DMS114 treated with DMSO at 0.1 percent for 48 hours (cell line): ENCODE measurements at regions not wholly inside any gene's neighbourhood (a gene's known extent, or its start where the extent isn't known, plus 50 kb on each side); places are given as distances from the start of the nearest gene placed in this dataset.

Source experiments
- DNase-seq: peaks from one replicate; lab custom pipeline; 2025; ENCODE audit not compliant: unreplicated experiment; lab: John Stamatoyannopoulos, UW

DNA sequence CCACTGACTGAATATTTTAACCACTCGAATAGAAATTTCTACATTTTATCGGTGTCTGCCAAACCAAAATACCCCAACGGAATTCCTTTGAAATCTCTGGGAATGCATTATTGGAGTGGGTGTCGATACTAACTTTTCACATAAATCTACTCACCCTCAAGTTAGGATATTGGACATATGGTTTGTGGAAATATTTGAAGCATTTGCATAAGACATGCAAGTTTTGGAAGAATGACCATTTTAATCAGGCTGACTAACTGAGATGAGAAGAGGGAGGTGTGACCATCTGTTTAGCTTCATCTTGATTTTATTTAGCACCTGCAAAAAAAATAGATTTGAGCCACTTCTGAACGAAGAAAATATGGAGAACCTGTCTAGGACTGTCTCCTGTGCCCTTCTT lies 61.2 kb downstream of the KLF6 start:
- no peak for DNase-seq

DNA sequence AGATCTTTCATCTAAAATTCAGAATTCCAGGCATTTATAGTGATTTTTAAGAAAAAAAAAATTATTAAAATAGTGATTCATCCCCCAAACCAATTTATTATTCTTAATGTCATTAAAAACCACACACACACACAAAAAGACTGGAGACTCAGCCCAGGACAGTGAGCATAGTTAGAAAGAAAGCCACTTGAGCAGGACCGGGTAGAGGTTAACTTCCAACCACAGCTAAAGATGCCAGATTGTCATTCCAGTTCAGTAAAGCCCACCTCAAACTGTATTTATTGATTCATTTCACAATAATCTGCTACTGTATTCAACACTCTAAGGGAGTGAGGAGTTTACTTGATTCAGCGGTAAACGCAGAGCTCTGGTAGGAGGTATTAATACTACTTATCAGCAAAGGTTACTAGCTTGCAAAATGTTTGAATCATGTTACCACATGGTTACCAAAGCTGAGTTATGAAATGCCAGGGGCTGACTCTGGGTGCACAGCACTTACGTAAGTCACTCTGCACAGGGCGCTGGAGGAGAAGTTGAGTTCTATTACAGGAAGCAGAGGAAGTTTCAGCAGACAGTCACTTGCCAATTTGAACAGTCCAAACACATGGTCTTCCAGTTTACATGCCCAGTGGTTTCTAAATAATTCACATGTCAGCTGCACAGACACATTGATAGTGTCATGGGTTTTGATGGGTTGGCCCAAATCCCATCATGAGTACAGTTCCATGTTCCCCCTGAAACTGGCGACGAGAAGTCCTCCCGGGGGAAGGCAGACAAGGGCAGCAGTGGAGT lies 64.6 kb downstream of the KLF6 start:
- no peak for DNase-seq

DNA sequence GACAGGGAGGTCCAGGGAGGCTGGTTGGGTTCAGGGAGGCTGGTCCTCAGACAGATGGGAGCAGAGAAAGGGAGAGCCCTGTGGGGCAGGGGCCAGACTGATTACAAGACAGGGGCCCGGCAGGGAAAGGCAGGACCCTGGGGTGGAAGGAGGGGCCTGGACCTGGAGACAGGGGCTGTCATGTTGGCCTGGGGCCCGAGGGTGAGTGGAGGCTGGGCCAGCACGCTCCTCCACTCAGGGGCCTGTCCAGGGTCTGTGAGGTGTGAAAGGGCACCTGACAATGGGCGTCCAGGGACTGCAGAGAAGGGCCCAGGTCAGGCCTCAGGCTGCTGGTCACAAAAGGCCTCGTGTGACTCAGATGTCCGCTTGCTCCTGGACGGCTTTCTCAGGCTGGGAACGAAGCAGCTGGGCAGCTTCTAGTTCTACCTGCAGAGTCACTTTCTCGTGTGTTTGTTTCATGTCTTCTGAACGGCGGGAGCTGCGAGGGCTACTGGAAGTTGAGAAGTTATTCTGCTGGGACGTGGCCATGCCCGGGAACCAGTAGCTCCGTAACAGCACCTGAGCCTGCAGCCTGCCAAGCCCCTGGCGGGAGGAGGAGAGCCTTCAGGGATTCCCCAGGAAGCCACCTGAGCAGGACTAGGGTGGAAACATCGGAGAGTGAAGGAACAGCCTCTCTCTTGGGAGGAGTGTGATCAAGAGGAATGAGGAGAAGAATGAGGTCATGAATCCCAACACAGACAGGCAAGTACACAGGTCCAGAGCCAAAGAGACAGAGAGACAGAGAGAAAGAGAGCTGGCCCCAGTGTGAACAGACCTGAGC lies 65.8 kb downstream of the KLF6 start:
- DNase-seq: no peak

DNA sequence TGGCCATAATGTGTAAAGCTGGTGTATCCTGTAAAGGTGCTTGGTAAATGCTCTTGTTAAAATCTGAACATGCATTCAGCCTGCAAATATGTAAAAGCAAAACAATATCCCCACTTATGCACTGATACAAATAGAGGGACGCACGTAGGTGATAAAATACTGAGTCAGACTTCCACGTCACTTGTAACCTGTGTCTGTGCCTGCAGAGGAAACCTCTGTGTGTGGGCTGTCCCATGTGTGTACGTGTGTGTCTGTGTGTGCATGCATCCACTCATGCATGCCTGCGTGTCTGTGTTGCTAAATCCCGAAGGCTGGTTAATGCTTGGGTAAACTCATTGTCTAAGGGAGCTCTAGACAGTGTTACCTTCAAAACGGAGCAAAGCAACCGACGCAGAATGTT lies 68.9 kb downstream of the KLF6 start:
- no peak for DNase-seq

DNA sequence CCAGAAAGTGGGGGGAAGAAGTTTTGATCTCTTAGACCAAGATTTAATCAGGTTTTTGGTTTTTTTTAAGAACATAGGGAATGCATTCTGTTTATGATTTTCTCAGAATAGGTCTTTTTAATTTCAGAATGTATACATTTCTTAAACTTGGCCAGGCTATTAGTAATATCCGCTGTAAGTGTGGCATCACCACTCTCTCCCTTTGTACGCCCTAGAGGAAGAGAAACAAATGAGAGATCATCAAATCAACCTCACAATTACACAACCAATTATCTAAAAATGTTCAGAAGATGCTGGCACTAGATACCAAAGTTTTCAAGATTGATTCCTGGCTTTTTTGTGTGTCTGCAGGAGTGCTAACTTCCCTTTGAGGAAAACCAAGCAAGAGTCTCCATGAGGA lies 70.0 kb downstream of the KLF6 start:
- DNase-seq: no peak

DNA sequence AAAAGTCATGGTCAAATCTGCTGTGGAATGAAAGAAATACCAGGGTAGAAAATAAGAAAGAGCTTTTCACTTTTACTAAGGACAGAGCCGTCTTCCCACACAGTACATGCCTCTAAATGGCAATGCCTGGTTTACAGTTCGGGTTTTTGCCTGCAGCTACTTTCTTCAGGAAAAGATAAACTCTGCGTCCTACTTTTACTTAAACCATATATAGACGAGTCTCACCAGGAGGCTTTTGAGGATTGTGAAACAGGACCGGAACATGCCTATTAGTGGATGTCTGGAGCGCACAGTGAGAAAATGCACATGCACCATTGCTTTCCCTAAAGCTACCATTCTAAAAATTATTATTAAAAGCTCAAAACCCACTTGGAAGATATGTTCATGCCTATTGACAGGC lies 70.5 kb downstream of the KLF6 start:
- no peak for DNase-seq

DNA sequence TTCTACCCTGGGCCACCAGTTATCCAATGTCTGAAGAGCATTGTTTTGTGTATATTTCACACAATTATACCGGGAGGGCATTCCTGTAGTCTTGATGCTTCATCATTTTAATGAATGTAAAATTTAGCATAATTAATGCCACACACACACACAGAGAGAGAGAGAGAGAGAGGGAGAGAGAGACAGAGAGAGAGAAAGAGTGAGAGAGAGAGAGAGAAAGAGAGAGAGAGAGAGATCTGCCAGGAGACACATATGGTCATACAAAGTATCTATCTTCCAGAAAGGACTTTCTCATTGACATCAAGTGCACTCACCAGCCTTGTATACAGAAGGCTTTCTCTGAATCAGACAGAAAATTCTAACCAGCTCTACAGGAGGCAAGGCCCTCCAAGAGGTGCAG lies 72.3 kb downstream of the KLF6 start:
- DNase-seq: no peak

DNA sequence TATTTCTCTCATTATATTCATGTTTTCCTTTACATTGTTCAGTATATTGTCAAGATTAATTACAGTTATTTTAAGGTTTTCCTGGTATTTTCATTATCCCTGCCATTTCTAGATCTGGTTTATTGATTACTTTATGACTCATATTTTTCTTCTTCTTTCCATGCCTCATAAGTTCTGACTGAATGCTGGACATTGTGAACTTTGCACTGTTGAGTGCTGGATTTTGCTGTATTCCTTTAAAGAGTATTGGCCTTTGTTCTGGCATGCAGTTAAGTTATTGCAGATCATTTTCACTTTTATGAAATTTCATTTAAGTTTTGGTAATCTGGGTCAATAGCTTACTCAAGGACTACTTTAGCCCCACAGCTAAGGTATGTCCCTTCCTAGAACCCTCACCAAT lies 73.1 kb downstream of the KLF6 start:
- DNase-seq: no peak

DNA sequence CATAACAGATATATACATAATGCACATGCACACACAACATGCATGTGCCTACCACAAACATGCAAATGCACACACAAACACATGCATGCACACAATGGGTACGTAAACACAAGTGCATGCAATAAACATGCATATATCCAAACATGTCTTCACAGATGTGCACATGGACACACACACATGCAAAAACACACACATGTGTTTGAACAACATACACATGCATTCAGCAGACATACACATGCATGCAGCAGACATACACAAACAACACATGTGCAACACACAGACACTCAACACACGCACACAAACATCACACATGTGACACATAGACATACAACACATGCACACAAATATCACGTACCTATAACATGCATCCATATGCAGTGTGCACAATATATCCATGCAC lies 74.2 kb downstream of the KLF6 start:
- no peak for DNase-seq

DNA sequence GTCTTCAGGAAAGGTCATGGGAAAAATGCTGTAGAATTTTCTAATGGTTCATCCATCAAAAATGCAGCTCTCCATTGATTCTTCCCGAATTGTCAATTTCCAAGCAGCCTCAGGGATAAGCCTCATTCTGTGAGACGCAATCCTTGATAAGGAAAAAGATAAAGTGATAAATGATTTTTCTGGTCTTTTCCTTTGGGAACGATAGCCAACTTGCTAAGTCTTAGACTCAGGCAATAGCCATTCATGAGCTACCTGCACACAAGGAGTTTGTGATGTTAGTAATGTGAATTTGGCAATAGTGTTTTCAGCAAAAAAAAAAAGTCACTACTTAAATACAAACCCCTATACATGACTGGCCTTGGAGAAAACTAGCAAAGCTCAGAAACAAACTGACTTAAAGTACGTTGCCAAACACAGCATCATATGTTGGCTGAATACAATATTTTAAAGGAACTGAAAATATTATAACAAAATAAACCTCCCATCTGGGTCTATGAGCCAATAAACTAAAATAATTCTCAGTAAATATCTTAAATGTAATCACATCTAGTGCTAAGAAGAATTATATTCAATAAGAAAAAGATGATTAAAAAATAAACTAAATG lies 75.5 kb downstream of the KLF6 start:
- DNase-seq: no peak

DNA sequence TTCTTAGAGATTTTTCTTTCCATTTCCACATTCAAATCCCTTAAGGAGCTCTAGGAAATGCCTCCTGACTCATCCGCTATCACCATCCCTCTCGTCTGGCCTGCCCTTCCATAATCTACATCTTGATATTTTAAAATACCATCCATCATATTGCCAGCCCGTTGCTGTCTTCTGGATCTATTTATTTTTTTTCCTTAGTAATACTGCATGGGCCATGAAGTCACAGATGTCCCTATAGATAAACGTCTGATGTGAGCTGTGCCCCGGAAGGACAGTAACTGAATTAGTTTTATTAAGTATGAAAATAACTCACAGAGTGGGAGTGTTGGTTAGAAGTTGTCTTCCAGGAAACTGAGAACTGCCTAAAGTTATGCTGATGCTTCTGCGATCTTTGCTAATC lies 76.2 kb downstream of the KLF6 start:
- DNase-seq: no peak

DNA sequence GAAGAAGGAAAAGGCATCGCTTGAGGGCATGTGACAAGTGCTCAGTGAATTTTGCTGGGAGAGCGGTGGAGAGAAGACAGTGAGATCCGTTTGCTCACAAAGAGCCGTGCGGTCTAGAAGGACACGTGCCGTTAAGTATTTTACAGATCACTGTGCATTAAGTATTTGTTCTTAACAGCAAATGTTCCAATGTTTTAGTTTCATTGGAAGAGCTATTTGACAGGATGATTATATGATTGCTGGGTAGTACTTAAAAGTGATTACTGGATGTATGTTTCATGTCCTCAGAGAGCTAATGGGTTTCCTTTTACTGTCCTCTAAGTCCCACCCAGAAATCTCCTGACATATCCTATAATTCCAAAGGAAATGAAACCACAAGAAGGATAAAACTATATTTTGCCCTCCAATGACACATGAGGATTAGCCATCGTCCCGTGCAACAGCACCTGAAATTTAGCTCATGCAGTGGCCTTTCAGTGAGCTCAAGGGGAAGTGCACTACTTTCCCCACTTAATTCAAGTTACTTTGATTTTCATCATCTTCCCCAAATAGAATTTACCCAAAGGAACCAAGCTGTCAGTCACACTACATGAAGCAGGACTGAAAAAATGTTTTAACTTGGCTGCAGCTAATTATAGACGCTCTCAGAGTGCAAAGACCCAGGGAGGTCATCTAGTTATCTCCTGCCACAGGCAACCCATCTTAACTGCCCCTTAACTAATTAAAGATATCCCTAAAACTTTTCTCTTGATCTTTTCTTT lies 80.3 kb downstream of the KLF6 start:
- DNase-seq: no peak

DNA sequence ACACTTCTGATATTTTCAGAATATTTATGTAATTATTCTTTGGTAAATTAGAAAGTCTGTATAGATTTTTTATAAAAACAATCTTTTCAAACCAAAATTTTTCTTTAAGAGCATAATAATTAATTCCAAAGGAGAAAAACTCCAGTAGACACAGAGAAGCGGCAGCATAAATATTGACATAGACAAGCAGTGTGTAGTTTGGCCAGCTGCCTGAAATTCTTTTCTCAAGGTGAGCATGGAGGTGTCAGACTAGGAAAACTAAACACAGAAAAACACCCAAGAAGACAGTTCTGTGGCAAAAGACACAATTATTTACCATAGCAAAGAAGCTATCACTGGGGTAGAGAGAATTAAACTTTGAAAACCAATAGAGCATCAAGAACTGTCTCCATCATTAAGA lies 82.4 kb downstream of the KLF6 start:
- no peak for DNase-seq

DNA sequence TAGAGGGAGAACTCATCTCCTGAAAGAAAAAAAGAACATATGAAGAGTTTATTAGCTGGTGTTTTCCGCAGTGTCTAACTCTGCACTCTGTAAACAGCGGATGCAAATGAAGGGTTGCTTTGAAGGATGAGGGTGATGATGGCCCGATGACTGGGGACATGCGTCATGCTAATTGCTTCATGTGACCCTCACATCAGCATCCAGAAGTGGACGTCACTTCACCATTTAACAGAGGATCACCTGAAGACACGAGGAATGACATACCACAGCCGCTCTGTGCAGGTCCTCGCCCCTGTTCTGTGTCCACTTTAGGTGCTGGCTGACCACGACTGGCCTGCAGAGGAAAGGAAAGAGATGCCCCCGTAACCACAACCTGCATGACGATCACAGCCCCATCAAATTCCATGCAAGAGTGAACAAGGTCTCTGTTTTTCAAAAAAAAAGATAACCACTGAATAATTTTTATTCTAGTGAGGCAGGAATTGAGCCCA lies 82.9 kb downstream of the KLF6 start:
- no peak for DNase-seq

DNA sequence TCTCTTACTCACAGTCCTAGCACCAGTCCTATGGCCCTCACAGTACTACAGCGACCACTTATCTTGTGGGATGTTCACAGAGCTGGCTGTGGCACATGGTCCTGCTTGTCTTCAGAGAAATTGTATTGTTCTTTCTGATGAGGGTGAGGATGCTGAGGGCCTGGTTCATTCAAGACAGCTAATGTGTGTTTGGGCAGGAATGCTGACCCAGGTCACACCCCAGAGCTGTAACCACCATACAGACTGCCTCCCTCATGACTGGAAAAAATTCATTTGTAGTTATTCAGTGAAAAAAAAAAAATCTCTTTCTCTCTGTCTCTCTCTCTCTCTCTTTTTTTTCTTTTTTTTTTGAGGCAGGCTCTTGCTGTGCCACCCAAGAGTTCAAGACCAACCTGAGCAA lies 83.5 kb downstream of the KLF6 start:
- DNase-seq: no peak

DNA sequence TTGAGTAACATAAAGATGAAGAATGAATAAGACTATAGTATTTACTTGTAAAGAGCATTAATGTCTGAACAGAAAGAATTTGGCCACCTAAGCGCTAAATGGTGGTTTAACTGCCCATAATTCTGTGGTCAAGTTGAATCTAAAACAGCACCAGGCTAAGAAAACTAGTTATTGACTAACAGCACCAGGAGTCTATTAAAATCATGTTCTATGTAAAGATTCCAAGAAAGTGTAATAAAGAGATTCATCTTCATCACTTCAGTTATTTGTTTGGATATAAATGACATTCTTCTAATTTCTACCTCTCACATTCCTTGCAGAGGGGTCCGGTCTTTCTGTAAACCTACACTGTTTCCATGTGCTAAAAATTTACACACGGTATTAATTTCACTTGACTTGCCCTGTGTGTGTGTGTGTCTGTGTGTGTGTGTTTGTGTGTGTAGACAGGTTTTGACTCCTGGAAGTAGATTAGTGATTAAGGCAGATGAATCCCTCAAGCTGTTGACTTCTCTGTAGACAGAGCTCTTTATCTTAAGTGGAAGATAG lies 84.4 kb downstream of the KLF6 start:
- DNase-seq: no peak

DNA sequence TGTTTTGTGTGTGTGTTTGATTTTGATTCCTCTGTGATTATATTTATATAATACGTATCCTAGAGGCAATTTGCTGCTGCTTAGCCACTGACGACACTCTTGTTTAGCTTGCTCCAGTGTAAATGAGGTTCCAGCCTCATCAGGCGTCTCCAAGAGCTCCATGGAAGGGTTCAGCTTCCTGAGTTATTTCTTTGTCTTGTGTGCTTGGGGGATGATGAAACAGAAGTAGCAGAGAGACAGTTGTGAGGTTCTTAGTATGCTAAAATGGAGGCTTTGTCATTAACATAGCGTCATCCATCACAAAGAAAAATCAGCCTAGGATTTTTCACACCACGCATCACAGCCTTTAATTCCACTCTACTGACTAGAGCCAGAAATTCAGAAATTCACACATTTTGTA lies 85.1 kb downstream of the KLF6 start:
- no peak for DNase-seq

DNA sequence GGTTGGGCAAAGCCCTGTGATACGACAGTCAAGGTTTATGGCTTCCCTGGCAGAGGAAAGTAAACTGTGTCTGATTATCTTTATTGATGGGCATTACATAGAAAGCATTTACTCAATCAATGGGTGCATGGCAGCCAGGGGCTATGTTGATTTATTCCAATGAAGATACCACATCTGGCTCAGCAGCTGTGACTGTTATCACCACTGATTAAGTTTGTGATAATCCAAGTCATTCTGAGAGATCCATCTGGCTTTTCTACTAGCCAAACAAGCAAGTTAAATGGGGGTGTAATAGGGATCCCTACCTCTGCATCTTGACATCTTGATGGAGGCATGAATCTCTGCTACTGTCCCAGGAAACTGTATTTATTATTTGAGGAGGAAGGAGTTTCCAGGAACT lies 86.7 kb downstream of the KLF6 start:
- DNase-seq: no peak

DNA sequence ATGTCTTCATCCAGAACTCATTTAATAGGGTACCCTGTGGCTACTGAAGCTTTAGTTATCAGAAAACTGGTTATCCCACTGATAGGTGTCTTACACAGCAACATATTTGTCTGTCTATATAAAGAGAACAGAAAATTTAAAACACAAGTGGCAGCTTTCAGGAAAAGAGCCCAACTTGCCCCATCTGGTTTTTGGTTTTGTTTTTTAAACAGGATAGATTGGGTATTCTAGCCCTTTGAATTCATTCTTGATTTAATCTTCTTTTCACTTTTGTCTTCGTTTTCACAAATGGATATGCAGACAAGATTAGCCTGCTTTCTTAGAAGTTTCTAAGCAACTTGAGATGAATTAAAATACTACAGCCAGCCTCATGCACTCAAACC lies 91.3 kb downstream of the KLF6 start:
- no peak for DNase-seq

DNA sequence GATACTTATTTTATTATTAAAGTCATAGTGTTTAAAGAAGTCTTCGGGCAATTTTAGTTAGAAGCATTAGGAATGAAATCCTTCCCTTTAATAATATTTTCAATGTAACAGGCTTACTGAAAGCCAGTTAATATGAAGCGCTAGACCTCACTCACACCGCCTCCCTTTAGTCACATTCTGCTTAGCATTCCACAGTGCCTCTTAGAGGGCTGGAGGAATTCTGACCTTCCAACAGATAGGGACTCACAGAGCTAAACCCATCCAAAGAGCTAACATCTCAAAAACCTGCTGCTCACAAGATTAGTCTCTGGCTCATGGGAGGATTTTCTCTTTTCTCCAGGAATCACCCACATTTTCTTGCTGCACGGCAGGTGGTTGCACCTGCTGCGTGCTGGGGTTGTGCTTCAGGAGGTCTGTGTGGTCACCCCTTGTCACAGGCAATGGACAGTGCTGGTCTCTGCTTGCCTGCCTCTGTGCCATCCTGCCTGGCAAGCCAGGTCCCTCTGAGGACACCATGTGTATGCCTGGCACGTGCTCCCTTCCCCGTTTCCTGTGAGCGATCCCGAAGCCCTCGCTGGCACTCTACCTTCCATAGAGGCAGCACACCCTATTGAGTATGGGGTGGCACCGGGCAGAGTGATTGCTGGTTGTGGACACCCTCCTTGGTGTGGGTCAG lies 91.8 kb downstream of the KLF6 start:
- no peak for DNase-seq
